Neural crest cell (in vitro differentiated cells): ENCODE measurements at regions not wholly inside any gene's neighbourhood (a gene's known extent, or its start where the extent isn't known, plus 50 kb on each side); places are given as distances from the start of the nearest gene placed in this dataset.

Experiments
- DNase-seq: peaks from one replicate; pipeline ENCODE4 v3.0.0; 2021; ENCODE audit warnings: low read depth, mixed read lengths, low spot score
- H3K27ac Mint-ChIP-seq: one replicate; pipeline ENCODE4 v1.8.0; 2021; ENCODE audit warnings: mild to moderate bottlenecking, mixed read lengths; ENCODE audit not compliant: unreplicated experiment
- H3K27me3 Mint-ChIP-seq: 2 replicates; pipeline ENCODE4 v1.8.0; 2021; ENCODE audit warnings: low read depth, mild to moderate bottlenecking, mixed read lengths
- H3K36me3 Mint-ChIP-seq: 2 replicates; pipeline ENCODE4 v1.8.0; 2021; ENCODE audit warnings: low read depth, mild to moderate bottlenecking, mixed read lengths
- H3K4me1 Mint-ChIP-seq: 2 replicates; pipeline ENCODE4 v1.8.0; 2021; ENCODE audit warnings: mixed read lengths
- H3K4me3 Mint-ChIP-seq: one replicate; pipeline ENCODE4 v1.8.0; 2021; ENCODE audit warnings: mild to moderate bottlenecking, mixed read lengths
- H3K9me3 Mint-ChIP-seq: 2 replicates; pipeline ENCODE4 v1.8.0; 2021; ENCODE audit warnings: mixed read lengths
- CTCF ChIP-seq: fragments of 200-600 bp; sonication (generic); conservative IDR thresholded peaks from 2 replicates; pipeline ENCODE4 v1.5.0; 2021; ENCODE audit warnings: antibody characterized with exemption, mild to moderate bottlenecking

- peaks cover 6% of the 10 kb centered on the region for H3K27me3 Mint-ChIP-seq
- no peak for DNase-seq
- H3K27ac Mint-ChIP-seq = no peak overlapping the region
- no peaks in the 10 kb centered on the region for H3K36me3 Mint-ChIP-seq
- H3K4me1 Mint-ChIP-seq = no peaks in the 10 kb centered on the region
- no peak overlapping the region for H3K4me3 Mint-ChIP-seq
- no peaks in the 10 kb centered on the region for H3K9me3 Mint-ChIP-seq
- no peak for TF ChIP-seq CTCF
Measured at GRCh38 chr14:100955201-100955600, 51.7 kb upstream of the RTL1 start.

GRCh38 chr14:100962494-100962893 is 59.0 kb upstream of the RTL1 start:
- no peak for TF ChIP-seq CTCF
- peaks cover 4% of the 10 kb centered on the region for H3K9me3 Mint-ChIP-seq
- H3K36me3 Mint-ChIP-seq = no peaks in the 10 kb centered on the region
- H3K4me1 Mint-ChIP-seq = no peaks in the 10 kb centered on the region
- H3K4me3 Mint-ChIP-seq = no peak overlapping the region
- no peak overlapping the region for H3K27ac Mint-ChIP-seq
- no peak for DNase-seq
- peaks cover 6% of the 10 kb centered on the region for H3K27me3 Mint-ChIP-seq

- Mint-ChIP-seq H3K27ac (no peak overlapping the region), H3K36me3 (no peaks in the 10 kb centered on the region), H3K9me3 (peaks cover 4% of the 10 kb centered on the region), H3K4me3 (no peak overlapping the region), H3K4me1 (no peaks in the 10 kb centered on the region), H3K27me3 (no peaks in the 10 kb centered on the region)
- no peak for TF ChIP-seq CTCF
- no peak for DNase-seq
Measured at GRCh38 chr14:100965296-100965695, 61.8 kb upstream of the RTL1 start.

- no peak for TF ChIP-seq CTCF
- no peak for DNase-seq
- no peaks in the 10 kb centered on the region for H3K9me3 Mint-ChIP-seq
- H3K27me3 Mint-ChIP-seq = no peaks in the 10 kb centered on the region
- H3K27ac Mint-ChIP-seq = no peak overlapping the region
- H3K4me3 Mint-ChIP-seq = no peak overlapping the region
- no peaks in the 10 kb centered on the region for H3K4me1 Mint-ChIP-seq
- no peaks in the 10 kb centered on the region for H3K36me3 Mint-ChIP-seq
Measured at GRCh38 chr14:100967178-100967577, 63.7 kb upstream of the RTL1 start.

GRCh38 chr14:100967930-100968329 is 64.4 kb upstream of the RTL1 start:
- no peak for DNase-seq
- Mint-ChIP-seq H3K27ac (no peak overlapping the region), H3K4me3 (no peak overlapping the region), H3K36me3 (no peaks in the 10 kb centered on the region), H3K9me3 (no peaks in the 10 kb centered on the region), H3K27me3 (no peaks in the 10 kb centered on the region), H3K4me1 (no peaks in the 10 kb centered on the region)
- TF ChIP-seq CTCF = no peak
